GM12878 (cell line): ENCODE measurements at regions not wholly inside any gene's neighbourhood (a gene's known extent, or its start where the extent isn't known, plus 50 kb on each side); places are given as distances from the start of the nearest gene placed in this dataset.

ENCODE experiments used
- BCLAF1 ChIP-seq: fragments of 450-650 bp; IDR thresholded peaks from 2 replicates; pipeline ENCODE4 v1.6.1; 2017; ENCODE audit warnings: antibody characterized with exemption, mild to moderate bottlenecking, moderate library complexity
- ESRRA ChIP-seq: IDR thresholded peaks from 2 replicates; pipeline ENCODE4 v1.6.1; 2012; ENCODE audit warnings: mild to moderate bottlenecking, low read length, improper control_type of control experiment
- MYB ChIP-seq: fragments of 150-350 bp; IDR thresholded peaks from 2 replicates; pipeline ENCODE4 v1.6.1; 2014; ENCODE audit warnings: mild to moderate bottlenecking, low read depth, low read length, borderline replicate concordance
- NKRF ChIP-seq: fragments of 450-650 bp; conservative IDR thresholded peaks from 2 replicates; pipeline ENCODE4 v1.6.1; 2017; ENCODE audit warnings: mild to moderate bottlenecking, moderate library complexity
- POU2F2 ChIP-seq: IDR thresholded peaks from 3 replicates; pipeline ENCODE4 v1.6.1; 2011; ENCODE audit warnings: low read depth, mild to moderate bottlenecking, low read length, borderline replicate concordance
- RUNX3 ChIP-seq: IDR thresholded peaks from 2 replicates; pipeline ENCODE4 v1.6.1; 2012; ENCODE audit warnings: low read length, inconsistent platforms
- SMAD5 ChIP-seq: IDR thresholded peaks from 2 replicates; pipeline ENCODE4 v1.6.1; 2016; ENCODE audit warnings: antibody characterized with exemption, low read depth
- TAF1 ChIP-seq: IDR thresholded peaks from 2 replicates; pipeline ENCODE4 v1.6.1; 2011; ENCODE audit warnings: mild to moderate bottlenecking, low read depth, low read length, borderline replicate concordance
- ZBTB33 ChIP-seq: fragments of 450-650 bp; IDR thresholded peaks from 2 replicates; pipeline ENCODE4 v1.6.1; 2017; ENCODE audit warnings: mild to moderate bottlenecking
- TF ChIP-seq, protein P1 (sequence below): fragments of 450-650 bp; formaldehyde crosslinking; IDR thresholded peaks from 2 replicates; pipeline ENCODE4 v1.5.0; 2022; ENCODE audit warnings: mild to moderate bottlenecking, missing genetic modification characterization

DNA sequence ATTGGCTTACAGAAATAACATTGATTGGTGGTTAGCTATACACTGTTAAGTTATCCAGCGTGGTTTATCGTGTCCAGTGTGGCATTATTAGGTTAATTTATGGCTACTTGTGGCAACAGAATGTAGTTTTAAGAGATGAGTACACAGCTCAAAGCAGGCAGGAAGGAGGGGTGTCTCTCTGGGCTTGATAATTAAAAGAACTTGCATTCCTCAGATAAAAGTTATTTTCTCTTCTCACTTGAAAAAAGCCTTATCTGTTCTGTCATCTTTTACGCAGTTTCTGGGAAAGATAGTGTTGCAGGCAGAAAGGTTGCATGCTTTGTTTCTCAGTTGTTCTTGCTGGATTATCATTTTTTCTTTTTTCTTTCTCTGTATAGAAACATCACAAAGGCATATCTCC is 154.4 kb upstream of the COL3A1 start (continued):
- TF ChIP-seq, protein P1, sequence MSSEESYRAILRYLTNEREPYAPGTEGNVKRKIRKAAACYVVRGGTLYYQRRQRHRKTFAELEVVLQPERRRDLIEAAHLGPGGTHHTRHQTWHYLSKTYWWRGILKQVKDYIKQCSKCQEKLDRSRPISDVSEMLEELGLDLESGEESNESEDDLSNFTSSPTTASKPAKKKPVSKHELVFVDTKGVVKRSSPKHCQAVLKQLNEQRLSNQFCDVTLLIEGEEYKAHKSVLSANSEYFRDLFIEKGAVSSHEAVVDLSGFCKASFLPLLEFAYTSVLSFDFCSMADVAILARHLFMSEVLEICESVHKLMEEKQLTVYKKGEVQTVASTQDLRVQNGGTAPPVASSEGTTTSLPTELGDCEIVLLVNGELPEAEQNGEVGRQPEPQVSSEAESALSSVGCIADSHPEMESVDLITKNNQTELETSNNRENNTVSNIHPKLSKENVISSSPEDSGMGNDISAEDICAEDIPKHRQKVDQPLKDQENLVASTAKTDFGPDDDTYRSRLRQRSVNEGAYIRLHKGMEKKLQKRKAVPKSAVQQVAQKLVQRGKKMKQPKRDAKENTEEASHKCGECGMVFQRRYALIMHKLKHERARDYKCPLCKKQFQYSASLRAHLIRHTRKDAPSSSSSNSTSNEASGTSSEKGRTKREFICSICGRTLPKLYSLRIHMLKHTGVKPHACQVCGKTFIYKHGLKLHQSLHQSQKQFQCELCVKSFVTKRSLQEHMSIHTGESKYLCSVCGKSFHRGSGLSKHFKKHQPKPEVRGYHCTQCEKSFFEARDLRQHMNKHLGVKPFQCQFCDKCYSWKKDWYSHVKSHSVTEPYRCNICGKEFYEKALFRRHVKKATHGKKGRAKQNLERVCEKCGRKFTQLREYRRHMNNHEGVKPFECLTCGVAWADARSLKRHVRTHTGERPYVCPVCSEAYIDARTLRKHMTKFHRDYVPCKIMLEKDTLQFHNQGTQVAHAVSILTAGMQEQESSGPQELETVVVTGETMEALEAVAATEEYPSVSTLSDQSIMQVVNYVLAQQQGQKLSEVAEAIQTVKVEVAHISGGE (CRISPR knock-in tag) = no peak
- TF ChIP-seq MYB = no peak
- TF ChIP-seq TAF1 = no peak
- no peak for TF ChIP-seq ZBTB33
- no peak for TF ChIP-seq BCLAF1
- no peak for TF ChIP-seq RUNX3
- no peak for TF ChIP-seq NKRF
- TF ChIP-seq SMAD5 = no peak
- no peak for TF ChIP-seq ESRRA
- TF ChIP-seq POU2F2 = no peak
